ENCODE measurements at regions not wholly inside any gene's neighbourhood (a gene's known extent, or its start where the extent isn't known, plus 50 kb on each side); places are given as distances from the start of the nearest gene placed in this dataset.

DNA sequence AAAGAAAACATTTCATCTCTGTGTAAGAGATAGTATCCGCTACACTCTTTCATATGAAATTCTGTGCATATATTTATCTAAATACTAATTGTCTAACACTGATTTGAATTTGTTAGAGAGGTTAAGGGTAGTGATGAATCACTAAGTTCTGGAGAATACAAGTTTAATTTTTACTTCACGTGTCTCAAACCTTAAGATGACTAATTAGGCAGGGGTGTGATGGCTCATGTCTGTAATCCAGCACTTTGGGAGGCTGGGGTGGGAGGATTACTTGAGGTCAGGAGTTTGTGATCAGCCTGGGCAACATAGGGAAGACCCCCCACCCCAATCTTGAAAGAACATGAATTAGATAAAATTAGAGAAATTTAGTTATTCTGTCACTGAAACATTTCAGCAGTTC, 2241.9 kb downstream of the PCDH7 start:
- TF ChIP-seq CEBPB (IDR thresholded peaks at IDR 0.05), result no peak
- no peak for TF ChIP-seq USF1 (IDR thresholded peaks at IDR 0.05)

GRCh38 chr4:32985256-32985655, 2265.1 kb downstream of the PCDH7 start:
- no peak for TF ChIP-seq TEAD4 (IDR thresholded peaks at IDR 0.05)
- TF ChIP-seq ZBTB7A (IDR thresholded peaks at IDR 0.05; ENCODE audit: low read depth), result no peak
- no peak for TF ChIP-seq EGR1 (IDR thresholded peaks at IDR 0.05)
- TF ChIP-seq TAF1 (IDR thresholded peaks at IDR 0.05; ENCODE audit: low read depth), result no peak
- TF ChIP-seq, protein P1, sequence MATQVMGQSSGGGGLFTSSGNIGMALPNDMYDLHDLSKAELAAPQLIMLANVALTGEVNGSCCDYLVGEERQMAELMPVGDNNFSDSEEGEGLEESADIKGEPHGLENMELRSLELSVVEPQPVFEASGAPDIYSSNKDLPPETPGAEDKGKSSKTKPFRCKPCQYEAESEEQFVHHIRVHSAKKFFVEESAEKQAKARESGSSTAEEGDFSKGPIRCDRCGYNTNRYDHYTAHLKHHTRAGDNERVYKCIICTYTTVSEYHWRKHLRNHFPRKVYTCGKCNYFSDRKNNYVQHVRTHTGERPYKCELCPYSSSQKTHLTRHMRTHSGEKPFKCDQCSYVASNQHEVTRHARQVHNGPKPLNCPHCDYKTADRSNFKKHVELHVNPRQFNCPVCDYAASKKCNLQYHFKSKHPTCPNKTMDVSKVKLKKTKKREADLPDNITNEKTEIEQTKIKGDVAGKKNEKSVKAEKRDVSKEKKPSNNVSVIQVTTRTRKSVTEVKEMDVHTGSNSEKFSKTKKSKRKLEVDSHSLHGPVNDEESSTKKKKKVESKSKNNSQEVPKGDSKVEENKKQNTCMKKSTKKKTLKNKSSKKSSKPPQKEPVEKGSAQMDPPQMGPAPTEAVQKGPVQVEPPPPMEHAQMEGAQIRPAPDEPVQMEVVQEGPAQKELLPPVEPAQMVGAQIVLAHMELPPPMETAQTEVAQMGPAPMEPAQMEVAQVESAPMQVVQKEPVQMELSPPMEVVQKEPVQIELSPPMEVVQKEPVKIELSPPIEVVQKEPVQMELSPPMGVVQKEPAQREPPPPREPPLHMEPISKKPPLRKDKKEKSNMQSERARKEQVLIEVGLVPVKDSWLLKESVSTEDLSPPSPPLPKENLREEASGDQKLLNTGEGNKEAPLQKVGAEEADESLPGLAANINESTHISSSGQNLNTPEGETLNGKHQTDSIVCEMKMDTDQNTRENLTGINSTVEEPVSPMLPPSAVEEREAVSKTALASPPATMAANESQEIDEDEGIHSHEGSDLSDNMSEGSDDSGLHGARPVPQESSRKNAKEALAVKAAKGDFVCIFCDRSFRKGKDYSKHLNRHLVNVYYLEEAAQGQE (IDR thresholded peaks at IDR 0.05; ENCODE audit: low read depth), result no peak
- TF ChIP-seq RAD21 (IDR thresholded peaks at IDR 0.05; ENCODE audit: low read depth), result no peak
- no peak for TF ChIP-seq EP300 (IDR thresholded peaks at IDR 0.05; ENCODE audit: borderline replicate concordance)
- no peak for TF ChIP-seq FOXM1 (IDR thresholded peaks at IDR 0.05; ENCODE audit: borderline replicate concordance, low read depth)
- no peak for TF ChIP-seq NFIC (IDR thresholded peaks at IDR 0.05)
- no peak for TF ChIP-seq CEBPB (IDR thresholded peaks at IDR 0.05)
- no peak for TF ChIP-seq USF1 (IDR thresholded peaks at IDR 0.05)
- no peak for TF ChIP-seq TCF12 (IDR thresholded peaks at IDR 0.05; ENCODE audit: low read depth)
- TF ChIP-seq CREB1 (IDR thresholded peaks at IDR 0.05; ENCODE audit: low read depth), result no peak
- TF ChIP-seq YY1 (IDR thresholded peaks at IDR 0.05; ENCODE audit: low read depth), result no peak
- no peak for TF ChIP-seq MAX (IDR thresholded peaks at IDR 0.05)

- TF ChIP-seq MAX (IDR thresholded peaks at IDR 0.05) (no peak), ZBTB7A (IDR thresholded peaks at IDR 0.05; ENCODE audit: low read depth) (no peak), USF1 (IDR thresholded peaks at IDR 0.05) (no peak), CREB1 (IDR thresholded peaks at IDR 0.05; ENCODE audit: low read depth) (no peak), EP300 (IDR thresholded peaks at IDR 0.05; ENCODE audit: borderline replicate concordance) (no peak), TAF1 (IDR thresholded peaks at IDR 0.05; ENCODE audit: low read depth) (no peak), NFIC (IDR thresholded peaks at IDR 0.05) (no peak), RAD21 (IDR thresholded peaks at IDR 0.05; ENCODE audit: low read depth) (no peak)
Measured at GRCh38 chr4:32986236-32986635, 2266.1 kb downstream of the PCDH7 start.

- no peak for TF ChIP-seq RAD21 (IDR thresholded peaks at IDR 0.05; ENCODE audit: low read depth)
- TF ChIP-seq ZBTB7A (IDR thresholded peaks at IDR 0.05; ENCODE audit: low read depth), result no peak
- TF ChIP-seq NFIC (IDR thresholded peaks at IDR 0.05), result no peak
- TF ChIP-seq EGR1 (IDR thresholded peaks at IDR 0.05), result no peak
- TF ChIP-seq CREB1 (IDR thresholded peaks at IDR 0.05; ENCODE audit: low read depth), result no peak
- no peak for TF ChIP-seq FOXM1 (IDR thresholded peaks at IDR 0.05; ENCODE audit: borderline replicate concordance, low read depth)
- TF ChIP-seq, protein P1 (IDR thresholded peaks at IDR 0.05; ENCODE audit: low read depth), result no peak
- no peak for TF ChIP-seq TCF12 (IDR thresholded peaks at IDR 0.05; ENCODE audit: low read depth)
Measured at GRCh38 chr4:32987111-32987510, 2266.9 kb downstream of the PCDH7 start.

DNA sequence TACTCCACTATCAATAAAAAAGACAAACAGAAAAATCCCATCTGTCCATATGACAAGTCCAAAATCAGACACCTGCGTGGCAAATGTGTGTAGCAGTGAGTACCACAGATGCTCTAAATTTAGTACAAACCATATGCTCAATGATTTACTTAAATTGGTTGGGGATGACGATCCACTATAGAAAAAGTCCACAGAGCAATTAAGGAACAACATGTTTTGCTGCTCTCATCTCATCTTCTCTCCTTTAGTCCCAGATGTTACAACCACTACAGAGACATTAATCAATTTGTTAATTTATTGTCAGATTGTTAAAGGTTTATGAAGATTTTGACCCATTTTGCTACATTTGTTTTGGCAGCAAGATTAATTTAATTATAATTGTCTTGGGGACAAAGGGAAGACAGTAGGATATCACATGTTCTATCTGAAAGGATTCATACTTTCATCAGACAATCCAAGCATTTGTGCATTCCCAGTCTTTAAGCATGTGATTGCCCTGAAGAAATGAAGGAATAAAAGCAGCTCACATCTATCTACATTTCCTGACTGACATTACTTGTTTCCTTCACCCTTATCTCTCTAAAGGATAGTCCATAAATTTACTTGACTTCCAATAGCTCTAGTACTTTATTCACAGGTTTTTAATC, 2268.1 kb downstream of the PCDH7 start:
- TF ChIP-seq CREB1 (IDR thresholded peaks at IDR 0.05; ENCODE audit: low read depth) (no peak), RAD21 (IDR thresholded peaks at IDR 0.05; ENCODE audit: low read depth) (no peak), NFIC (IDR thresholded peaks at IDR 0.05) (no peak), EP300 (IDR thresholded peaks at IDR 0.05; ENCODE audit: borderline replicate concordance) (no peak), TEAD4 (IDR thresholded peaks at IDR 0.05) (no peak), FOXM1 (IDR thresholded peaks at IDR 0.05; ENCODE audit: borderline replicate concordance, low read depth) (no peak), YY1 (IDR thresholded peaks at IDR 0.05; ENCODE audit: low read depth) (no peak)

DNA sequence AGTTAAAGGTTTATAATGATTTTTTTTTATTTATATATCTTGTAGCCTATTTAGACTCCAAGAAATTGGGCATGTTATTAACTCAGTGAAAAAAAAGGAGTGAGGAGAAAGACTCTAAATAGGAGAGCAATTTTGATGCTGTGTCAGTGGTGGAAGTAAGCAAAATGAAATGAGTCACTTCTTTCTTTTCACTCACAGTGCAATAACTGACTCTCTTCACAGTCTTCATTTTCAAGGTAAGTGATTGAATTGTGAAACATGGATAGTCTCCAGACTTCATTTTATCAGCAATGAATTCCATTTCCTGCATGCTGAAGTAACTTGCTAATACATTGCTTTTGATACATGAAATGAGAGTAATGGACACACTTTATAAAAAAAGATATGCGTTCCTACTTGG, 2271.5 kb downstream of the PCDH7 start:
- TF ChIP-seq CEBPB (IDR thresholded peaks at IDR 0.05), result no peak
- no peak for TF ChIP-seq RAD21 (IDR thresholded peaks at IDR 0.05; ENCODE audit: low read depth)
